Psoas muscle (tissue), 7 donors: ENCODE measurements at regions not wholly inside any gene's neighbourhood (a gene's known extent, or its start where the extent isn't known, plus 50 kb on each side); places are given as distances from the start of the nearest gene placed in this dataset.

Source experiments
- ATAC-seq, 4 donors: fragments of 200-7000 bp; cut with Tn5 transposase; one replicate each; pipeline ENCODE4 v1.9.1; 2020; ENCODE audit warnings: moderate library complexity in 3 of 4, mild to moderate bottlenecking in 2 of 4
- DNase-seq, 2 donors: peaks; one replicate each; pipeline ENCODE4 v3.0.0-alpha.2; 2020
- H3K27ac ChIP-seq: fragments of 200-600 bp; one replicate; pipeline ENCODE4 v1.8.0; 2022
- H3K27me3 ChIP-seq, 3 donors: fragments of 200-600 bp in 1 of 3; one replicate each; pipeline versions ENCODE4 v1.6.1 to v1.8.0; 2013 to 2022; ENCODE audit warnings: low read length in 2 of 3, mild to moderate bottlenecking in 2 of 3, moderate library complexity in 1 of 3; ENCODE audit not compliant: insufficient read depth in 3 of 3
- H3K36me3 ChIP-seq, 2 donors: fragments of 200-600 bp in 1 of 2; one replicate each; pipeline versions ENCODE4 v1.6.1 to v1.8.0; 2013 to 2022; ENCODE audit warnings: low read depth in 1 of 2, mild to moderate bottlenecking in 1 of 2, moderate library complexity in 1 of 2; ENCODE audit not compliant: insufficient read depth in 1 of 2
- H3K4me1 ChIP-seq: fragments of 200-600 bp; one replicate; pipeline ENCODE4 v1.8.0; 2022
- H3K4me3 ChIP-seq: fragments of 200-600 bp; one replicate; pipeline ENCODE4 v1.8.0; 2022; ENCODE audit warnings: mild to moderate bottlenecking
- H3K9me3 ChIP-seq: fragments of 200-600 bp; one replicate; pipeline ENCODE4 v1.8.0; 2022
- CTCF ChIP-seq: fragments of 200-600 bp; IDR thresholded peaks from one replicate; pipeline ENCODE4 v1.8.0; 2022; ENCODE audit warnings: antibody characterized with exemption
- WGBS, 3 donors: extraction: QIAGEN DNeasy Blood & Tissue Kit; methylation state at CpG; one replicate each; pipeline versions ENCODE4 v1.1.6 to v1.1.7; 2013; 5-methylcytosine and 5-hydroxymethylcytosine counted together
- intact Hi-C, 2 donors: fragments of 100-400 bp; cut with DNase I; formaldehyde crosslinking; loops; one replicate each; pipeline versions ENCODE4 v1.11.0 to v1.14.2; 2022
- donor health status: healthy with polysubstance abuse.
- donor health status: DM: no; HTN: no; CAD: no; lungs with moderate emphysema.
- donor health status: Bipolar disorder and iron deficiency.
- donor health status: healthy.
- donor health status: DM: yes; HTN: yes; CAD: no.
- donor health status: DM: no; HTN: no; CAD: no.
- donor health status: DM: yes; HTN: yes; CAD: no.

- no peak for TF ChIP-seq CTCF
- no peaks in the 10 kb centered on the region for H3K4me1 ChIP-seq
- no peak overlapping the region for H3K4me3 ChIP-seq
- intact Hi-C loops: no loop called here
- H3K36me3 ChIP-seq: no peaks in the 10 kb centered on the region
- no peaks in the 10 kb centered on the region for H3K27me3 ChIP-seq
- DNase-seq (no peak), ATAC-seq (no peak)
- no peak overlapping the region for H3K27ac ChIP-seq
- H3K9me3 ChIP-seq: peaks cover 16% of the 10 kb centered on the region
These were observed 303.4 kb upstream of the C1orf174 start for GRCh38 chr1:4203501-4203900.

DNA sequence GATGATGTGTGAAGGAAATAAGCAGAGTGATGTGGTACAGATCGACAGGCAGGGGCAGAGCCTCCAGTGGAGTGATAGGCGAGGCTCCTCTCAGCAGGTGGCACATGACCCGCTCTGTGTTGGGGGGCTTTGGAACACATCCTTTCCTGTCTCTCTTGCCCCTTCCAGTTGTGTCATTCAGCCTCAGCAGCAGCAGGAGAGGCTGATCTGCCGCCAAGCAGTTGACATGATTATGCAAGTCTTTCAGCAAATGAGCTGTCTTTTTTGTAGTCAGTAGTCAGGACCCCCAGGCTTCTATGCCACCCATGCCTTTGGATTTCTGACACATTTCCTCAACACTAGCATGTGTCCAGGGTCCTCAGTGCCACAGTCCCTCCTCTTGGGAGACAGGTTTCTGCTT, 307.1 kb upstream of the C1orf174 start:
- ATAC-seq: no peak
- DNase-seq: no peak
- Histone ChIP-seq H3K4me1 (no peaks in the 10 kb centered on the region), H3K27ac (no peak overlapping the region), H3K4me3 (no peak overlapping the region), H3K36me3 (no peaks in the 10 kb centered on the region), H3K9me3 (peaks cover 16% of the 10 kb centered on the region), H3K27me3 (no peaks in the 10 kb centered on the region)
- WGBS, 3 donors: 75 to 78% (median 75%) methylated on average over 4 of the region's 4 CpGs
- TF ChIP-seq CTCF: no peak
- intact Hi-C loops: no loop called here

GRCh38 chr1:4207842-4208692, 308.0 kb upstream of the C1orf174 start:
- H3K9me3 ChIP-seq: peaks cover 16% of the 10 kb centered on the region
- WGBS, 3 donors: 77 to 81% (median 80%) methylated on average over 10 of the region's 10 CpGs
- no peak overlapping the region for H3K27ac ChIP-seq
- H3K4me3 ChIP-seq: no peak overlapping the region
- no peaks in the 10 kb centered on the region for H3K27me3 ChIP-seq
- H3K4me1 ChIP-seq: no peaks in the 10 kb centered on the region
- ATAC-seq: no peak
- TF ChIP-seq CTCF: no peak
- H3K36me3 ChIP-seq: no peaks in the 10 kb centered on the region
- no peak for DNase-seq
- intact Hi-C loops: no loop called here

GRCh38 chr1:4210043-4210442, 310.0 kb upstream of the C1orf174 start:
- Histone ChIP-seq H3K4me1 (no peaks in the 10 kb centered on the region), H3K9me3 (peaks cover 16% of the 10 kb centered on the region), H3K27me3 (no peaks in the 10 kb centered on the region), H3K36me3 (no peaks in the 10 kb centered on the region), H3K4me3 (no peak overlapping the region), H3K27ac (no peak overlapping the region)
- ATAC-seq (no peak), DNase-seq (no peak)
- intact Hi-C loops: no loop called here
- WGBS, 3 donors: 62 to 78% (median 63%) methylated on average over 1 of the region's 1 CpG
- TF ChIP-seq CTCF: no peak

- TF ChIP-seq CTCF: no peak
- Histone ChIP-seq H3K36me3 (no peaks in the 10 kb centered on the region), H3K9me3 (no peaks in the 10 kb centered on the region), H3K27ac (no peak overlapping the region), H3K4me1 (no peaks in the 10 kb centered on the region), H3K4me3 (no peak overlapping the region), H3K27me3 (no peaks in the 10 kb centered on the region)
- no peak for ATAC-seq
- intact Hi-C loops: no loop called here
- WGBS, 3 donors: 78 to 85% (median 81%) methylated on average over 5 of the region's 5 CpGs
- DNase-seq: no peak
These were observed 312.7 kb upstream of the C1orf174 start for GRCh38 chr1:4212796-4213195.
